ELR (cell line): ENCODE measurements at regions not wholly inside any gene's neighbourhood (a gene's known extent, or its start where the extent isn't known, plus 50 kb on each side); places are given as distances from the start of the nearest gene placed in this dataset.
"Not testable (repeated sequence)": the region's sequence is repeated elsewhere in the genome, so short reads cannot be mapped to it uniquely, and the experiment has no call there.

Experiments
- DNase-seq: peaks from one replicate; pipeline ENCODE4 v3.0.0-alpha.2; 2015; ENCODE audit warnings: low read depth

- DNase-seq: no peak
Measured at GRCh38 chr1:60527567-60527966, 454.0 kb upstream of the C1orf87 start.

GRCh38 chr1:60516996-60517395 is 443.4 kb upstream of the C1orf87 start:
- no peak for DNase-seq

- DNase-seq: no peak
Measured at GRCh38 chr1:60510162-60510561, 436.6 kb upstream of the C1orf87 start.

GRCh38 chr1:60504206-60504840 is 430.8 kb upstream of the C1orf87 start:
- DNase-seq: no peak

GRCh38 chr1:60503266-60503925 is 429.8 kb upstream of the C1orf87 start:
- no peak for DNase-seq

GRCh38 chr1:60502506-60502905 is 428.9 kb upstream of the C1orf87 start:
- no peak for DNase-seq

GRCh38 chr1:60489916-60490480 is 416.4 kb upstream of the C1orf87 start:
- not testable (repeated sequence) for DNase-seq

- DNase-seq: no peak
Measured at GRCh38 chr1:60488847-60489246, 415.3 kb upstream of the C1orf87 start.

- no peak for DNase-seq
Measured at GRCh38 chr1:60487565-60488345, 414.2 kb upstream of the C1orf87 start.

GRCh38 chr1:60483509-60483908 is 409.9 kb upstream of the C1orf87 start:
- no peak for DNase-seq

GRCh38 chr1:60470246-60470645 is 396.7 kb upstream of the C1orf87 start:
- no peak for DNase-seq

- no peak for DNase-seq
Measured at GRCh38 chr1:60463786-60464185, 390.2 kb upstream of the C1orf87 start.

- no peak for DNase-seq
Measured at GRCh38 chr1:60463146-60463545, 389.6 kb upstream of the C1orf87 start.

GRCh38 chr1:60461925-60462595 is 388.5 kb upstream of the C1orf87 start:
- no peak for DNase-seq

GRCh38 chr1:60458111-60458510 is 384.5 kb upstream of the C1orf87 start:
- DNase-seq: no peak

GRCh38 chr1:60449876-60450275 is 376.3 kb upstream of the C1orf87 start:
- DNase-seq: no peak

- DNase-seq: no peak
Measured at GRCh38 chr1:60448850-60449249, 375.3 kb upstream of the C1orf87 start.

GRCh38 chr1:60444680-60445079 is 371.1 kb upstream of the C1orf87 start:
- DNase-seq: no peak

GRCh38 chr1:60436186-60436585 is 362.6 kb upstream of the C1orf87 start:
- DNase-seq: no peak

GRCh38 chr1:60431593-60431992 is 358.0 kb upstream of the C1orf87 start:
- no peak for DNase-seq

- DNase-seq: no peak
Measured at GRCh38 chr1:60430375-60430774, 356.8 kb upstream of the C1orf87 start.

GRCh38 chr1:60428127-60428526 is 354.6 kb upstream of the C1orf87 start:
- no peak for DNase-seq
